HCT116 (cell line): ENCODE measurements at regions not wholly inside any gene's neighbourhood (a gene's known extent, or its start where the extent isn't known, plus 50 kb on each side); places are given as distances from the start of the nearest gene placed in this dataset.

Experiments used
- CBX3 ChIP-seq: IDR thresholded peaks from 2 replicates; pipeline ENCODE4 v1.6.1; 2012; ENCODE audit warnings: low read depth
- CTCF ChIP-seq, 3 experiments: fragments of 200-600 bp in 1 of 3; sonication (generic) in 1 of 3; IDR thresholded peaks in 2 of 3; conservative IDR thresholded peaks in 1 of 3; 2 replicates each; pipeline ENCODE4 v1.5.1; 2012 to 2017; ENCODE audit warnings: low read depth in 2 of 3, low read length in 2 of 3, antibody characterized with exemption in 1 of 3, borderline replicate concordance in 1 of 3, control low read depth in 1 of 3, mild to moderate bottlenecking in 1 of 3, mixed read lengths in 1 of 3, mixed run types in 1 of 3, moderate library complexity in 1 of 3; ENCODE audit not compliant: insufficient read depth in 1 of 3
- EGR1 ChIP-seq: IDR thresholded peaks from 2 replicates; pipeline ENCODE4 v1.6.1; 2012; ENCODE audit warnings: low read depth
- EZH2 ChIP-seq: fragments of 200-600 bp; sonication (generic); IDR thresholded peaks from 2 replicates; pipeline ENCODE4 v1.6.1; 2017; ENCODE audit warnings: antibody characterized with exemption, mixed run types
- EZH2phosphoT487 ChIP-seq: fragments of 200-600 bp; IDR thresholded peaks from 2 replicates; pipeline ENCODE4 v1.6.1; 2018; ENCODE audit warnings: antibody characterized with exemption, borderline replicate concordance
- JUND ChIP-seq: IDR thresholded peaks from 2 replicates; pipeline ENCODE4 v1.6.1; 2012
- POLR2A ChIP-seq: IDR thresholded peaks from 2 replicates; pipeline ENCODE4 v1.7.0; 2011; ENCODE audit warnings: borderline replicate concordance; ENCODE audit not compliant: insufficient read depth, insufficient read length; ENCODE audit errors: extremely low read depth
- POLR2AphosphoS5 ChIP-seq: IDR thresholded peaks from 2 replicates; pipeline ENCODE4 v1.6.1; 2011; ENCODE audit warnings: mild to moderate bottlenecking, low read depth, low read length, moderate library complexity
- RAD21 ChIP-seq: IDR thresholded peaks from 2 replicates; pipeline ENCODE4 v1.6.1; 2012; ENCODE audit warnings: low read depth, mild to moderate bottlenecking
- SIN3A ChIP-seq: IDR thresholded peaks from 2 replicates; pipeline ENCODE4 v1.6.1; 2012; ENCODE audit warnings: low read depth

DNA sequence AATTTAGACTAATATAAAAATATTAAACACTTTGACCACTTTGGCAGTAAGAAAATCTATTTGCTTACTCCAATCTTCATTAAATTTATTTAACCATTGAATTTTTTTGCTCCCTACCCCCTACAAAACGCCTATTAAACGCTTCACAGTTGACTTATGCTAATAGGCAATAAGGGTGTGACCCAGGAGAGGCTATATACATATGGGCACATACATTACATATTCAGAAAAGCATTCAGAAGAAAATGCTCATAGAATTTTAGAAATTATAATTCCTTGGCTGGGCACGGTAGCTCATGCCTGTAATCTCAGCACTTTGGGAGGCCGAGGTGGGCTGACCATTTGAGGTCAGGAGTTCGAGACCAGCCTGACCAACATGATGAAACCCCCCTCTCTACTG, 95.6 kb upstream of the STARD13 start:
- no peak for TF ChIP-seq CTCF (IDR thresholded peaks at IDR 0.05 in 2 of 3, conservative IDR thresholded peaks at IDR 0.05 in 1 of 3; ENCODE audit: borderline replicate concordance in 1 of 3, insufficient read depth in 1 of 3, low read depth in 2 of 3, low read length in 2 of 3)
- TF ChIP-seq POLR2A, result no peak
- no peak for TF ChIP-seq EZH2
- no peak for TF ChIP-seq POLR2AphosphoS5
- no peak for TF ChIP-seq EGR1
- no peak for TF ChIP-seq CBX3
- TF ChIP-seq EZH2phosphoT487, result no peak
- TF ChIP-seq JUND, result no peak
- TF ChIP-seq RAD21, result no peak
- TF ChIP-seq SIN3A, result no peak
